Common myeloid progenitor, CD34-positive (primary cell): ENCODE measurements at regions not wholly inside any gene's neighbourhood (a gene's known extent, or its start where the extent isn't known, plus 50 kb on each side); places are given as distances from the start of the nearest gene placed in this dataset.

Experiments
- CTCF ChIA-PET: fragments of 350-600 bp; sonication (Branson Sonifier 250); formaldehyde crosslinking; loops from one replicate; lab custom pipeline; 2021; ENCODE audit warnings: antibody characterized with exemption; lab: Charles Lee
- POLR2A ChIA-PET: fragments of 350-600 bp; sonication (Branson Sonifier 250); formaldehyde crosslinking; loops from one replicate; lab custom pipeline; 2021; ENCODE audit warnings: antibody characterized with exemption; lab: Charles Lee
- DNase-seq, 3 donors: peaks; one replicate each; pipeline versions ENCODE4 v3.0.0 to v3.0.0-alpha.2; 2013
- H3K27ac ChIP-seq, 2 experiments: 1 replicate in 1 of 2; 2 replicates in 1 of 2; pipeline ENCODE4 v1.7.0; 2013; ENCODE audit warnings: inconsistent platforms in 2 of 2, low read length in 2 of 2, mild to moderate bottlenecking in 2 of 2, low read depth in 1 of 2, moderate library complexity in 1 of 2; ENCODE audit not compliant: severe bottlenecking in 2 of 2, insufficient read depth in 1 of 2, poor library complexity in 1 of 2
- H3K27me3 ChIP-seq, 5 experiments: replicated peaks in 2 of 5; 1 replicate in 3 of 5; 2 replicates in 2 of 5; pipeline versions ENCODE4 v1.6.1 to v1.7.0; 2013; ENCODE audit warnings: low read length in 4 of 5, mild to moderate bottlenecking in 2 of 5, moderate library complexity in 2 of 5, inconsistent platforms in 1 of 5; ENCODE audit not compliant: insufficient read depth in 5 of 5, control insufficient read depth in 4 of 5
- H3K36me3 ChIP-seq, 4 experiments: 1 replicate in 2 of 4; 2 replicates in 2 of 4; pipeline versions ENCODE4 v1.6.1 to v1.7.0; 2013; ENCODE audit warnings: low read length in 3 of 4, control low read depth in 1 of 4, mild to moderate bottlenecking in 1 of 4; ENCODE audit not compliant: control insufficient read depth in 4 of 4, insufficient read depth in 4 of 4
- H3K4me1 ChIP-seq, 4 experiments: 1 replicate in 3 of 4; 2 replicates in 1 of 4; pipeline versions ENCODE4 v1.6.1 to v1.7.1; 2013; ENCODE audit warnings: low read length in 3 of 4, mild to moderate bottlenecking in 3 of 4, control low read depth in 1 of 4, inconsistent platforms in 1 of 4, moderate library complexity in 1 of 4; ENCODE audit not compliant: control insufficient read depth in 4 of 4, insufficient read depth in 4 of 4; ENCODE audit errors: control extremely low read depth in 1 of 4
- H3K4me3 ChIP-seq, 7 experiments: 1 replicate in 4 of 7; 2 replicates in 3 of 7; pipeline versions ENCODE4 v1.5.1 to v1.7.0; 2013; ENCODE audit warnings: mild to moderate bottlenecking in 7 of 7, low read length in 6 of 7, moderate library complexity in 6 of 7, inconsistent platforms in 2 of 7, low read depth in 2 of 7, control low read depth in 1 of 7; ENCODE audit not compliant: insufficient read depth in 4 of 7, control insufficient read depth in 1 of 7; ENCODE audit errors: extremely low read depth in 1 of 7
- H3K9me3 ChIP-seq, 5 experiments: 1 replicate in 4 of 5; 2 replicates in 1 of 5; pipeline versions ENCODE4 v1.6.1 to v1.7.1; 2013; ENCODE audit warnings: low read length in 4 of 5, mild to moderate bottlenecking in 2 of 5, inconsistent platforms in 1 of 5, low read depth in 1 of 5, moderate library complexity in 1 of 5; ENCODE audit not compliant: control insufficient read depth in 4 of 5, insufficient read depth in 2 of 5; ENCODE audit errors: control extremely low read depth in 1 of 5
- WGBS: methylation state at CpG from one replicate; pipeline ENCODE4 v1.1.5; 2013; ENCODE audit not compliant: insufficient coverage; 5-methylcytosine and 5-hydroxymethylcytosine counted together

DNA sequence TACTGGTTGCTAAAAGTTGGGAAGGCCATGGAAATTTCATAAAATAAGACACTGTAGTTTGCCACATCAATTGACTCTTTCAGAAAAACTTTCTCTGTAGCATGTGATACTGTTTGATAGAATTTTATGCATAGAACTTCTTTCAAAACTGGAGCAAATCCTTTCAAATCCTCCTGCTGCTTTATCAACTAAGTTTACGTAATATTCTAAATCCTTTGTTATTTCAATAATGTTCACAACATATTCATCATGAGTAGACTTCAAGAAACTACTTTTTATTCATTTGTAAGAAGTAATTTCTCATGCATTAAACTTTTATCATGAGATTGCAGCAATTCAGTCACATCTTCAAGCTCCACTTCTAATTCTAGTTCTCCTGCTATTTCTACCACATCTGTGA is 199.3 kb downstream of the PCDH18 start:
- POLR2A ChIA-PET: no interaction called here
- Histone ChIP-seq H3K36me3 (no peaks in the 10 kb centered on the region), H3K4me1 (no peaks in the 10 kb centered on the region), H3K27me3 (no peaks in the 10 kb centered on the region), H3K9me3 (peaks cover 0 to 5% (median 0%) of the 10 kb centered on the region in 5 experiments), H3K4me3 (no peak overlapping the region), H3K27ac (no peak overlapping the region)
- no peak for DNase-seq
- CTCF ChIA-PET: no interaction called here
- WGBS: no CpG with 5 or more reads among the region's 1 CpG

GRCh38 chr4:137312257-137312656 is 220.0 kb downstream of the PCDH18 start:
- Histone ChIP-seq H3K27me3 (no peaks in the 10 kb centered on the region), H3K9me3 (no peaks in the 10 kb centered on the region), H3K4me1 (no peaks in the 10 kb centered on the region), H3K27ac (no peak overlapping the region), H3K4me3 (no peak overlapping the region), H3K36me3 (no peaks in the 10 kb centered on the region)
- POLR2A ChIA-PET: no interaction called here
- CTCF ChIA-PET: no interaction called here
- DNase-seq: no peak
- WGBS: no CpG with 5 or more reads among the region's 3 CpGs

- Histone ChIP-seq H3K27ac (no peak overlapping the region), H3K27me3 (no peaks in the 10 kb centered on the region), H3K4me1 (no peaks in the 10 kb centered on the region), H3K36me3 (no peaks in the 10 kb centered on the region), H3K9me3 (no peaks in the 10 kb centered on the region), H3K4me3 (no peak overlapping the region)
- ChIA-PET POLR2A (no interaction called here), CTCF (no interaction called here)
- DNase-seq: no peak
- 29% methylated on average over 1 of the region's 3 CpGs for WGBS
Observed at GRCh38 chr4:137310593-137311490, 221.5 kb downstream of the PCDH18 start.

DNA sequence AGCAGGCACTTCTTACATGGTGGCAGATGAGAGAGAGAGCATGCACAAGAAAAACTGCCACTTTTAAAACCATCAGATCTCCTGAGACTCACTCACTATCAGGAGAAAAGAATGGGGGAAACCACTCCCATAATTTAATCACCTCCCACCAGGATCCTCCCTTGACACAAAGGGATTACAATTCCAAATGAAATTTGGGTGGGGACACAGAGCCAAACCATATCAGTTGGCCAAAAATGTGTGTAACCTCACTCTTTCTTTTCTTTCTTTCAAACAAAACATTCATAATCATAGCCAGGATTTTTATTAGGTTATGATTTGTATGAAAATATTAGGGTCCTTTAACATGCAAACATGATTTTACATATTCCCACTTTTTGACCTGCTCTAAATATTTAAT is 222.1 kb downstream of the PCDH18 start:
- Histone ChIP-seq H3K36me3 (no peaks in the 10 kb centered on the region), H3K4me1 (no peaks in the 10 kb centered on the region), H3K27me3 (no peaks in the 10 kb centered on the region), H3K4me3 (no peak overlapping the region), H3K27ac (no peak overlapping the region), H3K9me3 (no peaks in the 10 kb centered on the region)
- CTCF ChIA-PET: no interaction called here
- POLR2A ChIA-PET: no interaction called here
- DNase-seq: no peak

GRCh38 chr4:137309424-137309823 is 222.9 kb downstream of the PCDH18 start:
- CTCF ChIA-PET: no interaction called here
- Histone ChIP-seq H3K36me3 (no peaks in the 10 kb centered on the region), H3K27ac (no peak overlapping the region), H3K27me3 (no peaks in the 10 kb centered on the region), H3K4me3 (no peak overlapping the region), H3K4me1 (no peaks in the 10 kb centered on the region), H3K9me3 (no peaks in the 10 kb centered on the region)
- WGBS: no CpG with 5 or more reads among the region's 1 CpG
- POLR2A ChIA-PET: no interaction called here
- DNase-seq: no peak

GRCh38 chr4:137307806-137308205 is 224.5 kb downstream of the PCDH18 start:
- Histone ChIP-seq H3K27me3 (no peaks in the 10 kb centered on the region), H3K36me3 (no peaks in the 10 kb centered on the region), H3K4me3 (no peak overlapping the region), H3K27ac (no peak overlapping the region), H3K4me1 (no peaks in the 10 kb centered on the region), H3K9me3 (no peaks in the 10 kb centered on the region)
- no peak for DNase-seq
- ChIA-PET CTCF (interaction anchor here (0.8 kb wide), 1 partner anchor 30 kb away, joined by 3 read pairs; no protein-coding TSS in a partner anchor), POLR2A (no interaction called here)

DNA sequence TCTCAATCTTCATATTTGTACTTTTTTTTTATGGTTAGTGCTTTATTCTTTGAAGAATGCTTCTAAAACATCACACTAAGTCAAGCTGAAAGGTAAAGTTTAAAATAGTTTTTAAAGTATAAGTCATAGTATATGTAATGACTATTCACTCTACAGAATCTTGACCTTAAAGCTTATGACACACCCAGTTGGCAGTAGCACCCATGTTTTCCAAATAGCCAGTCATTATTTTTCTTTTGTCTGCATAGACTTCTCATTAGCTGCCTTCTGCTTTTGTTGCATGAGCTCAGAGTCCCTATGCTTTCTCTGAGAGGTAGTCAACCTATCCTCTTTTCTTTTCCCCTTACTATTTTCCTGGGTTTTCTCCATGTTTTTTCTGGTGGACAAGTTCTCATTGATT is 231.5 kb downstream of the PCDH18 start:
- no peaks in the 10 kb centered on the region for H3K9me3 ChIP-seq
- DNase-seq: no peak
- ChIA-PET CTCF (interaction anchor here (0.8 kb wide), 1 partner anchor 9 kb away, joined by 3 read pairs; no protein-coding TSS in a partner anchor), POLR2A (no interaction called here)
- no peaks in the 10 kb centered on the region for H3K27me3 ChIP-seq
- H3K27ac ChIP-seq: no peak overlapping the region
- no peak overlapping the region for H3K4me3 ChIP-seq
- H3K4me1 ChIP-seq: no peaks in the 10 kb centered on the region
- H3K36me3 ChIP-seq: no peaks in the 10 kb centered on the region
